ENCODE measurements at regions not wholly inside any gene's neighbourhood (a gene's known extent, or its start where the extent isn't known, plus 50 kb on each side); places are given as distances from the start of the nearest gene placed in this dataset.

GRCh38 chr6:95071464-95071863 is 505.9 kb upstream of the MANEA start:
- no peak for DNase-seq (ENCODE audit: low spot score)

- DNase-seq (ENCODE audit: low spot score) = no peak
Measured at GRCh38 chr6:95078457-95078856, 498.9 kb upstream of the MANEA start.

GRCh38 chr6:95081231-95081630 is 496.1 kb upstream of the MANEA start:
- no peak for DNase-seq (ENCODE audit: low spot score)

- no peak for DNase-seq (ENCODE audit: low spot score)
Measured at GRCh38 chr6:95081949-95082348, 495.4 kb upstream of the MANEA start.

- DNase-seq (ENCODE audit: low spot score) = no peak
Measured at GRCh38 chr6:95083506-95083905, 493.8 kb upstream of the MANEA start.

GRCh38 chr6:95084867-95085266 is 492.5 kb upstream of the MANEA start:
- DNase-seq (ENCODE audit: low spot score) = no peak

GRCh38 chr6:95087394-95088097 is 489.8 kb upstream of the MANEA start:
- DNase-seq (ENCODE audit: low spot score) = peak; percentile 42

- DNase-seq (ENCODE audit: low spot score) = peak; percentile 72
Measured at GRCh38 chr6:95091823-95092436, 485.4 kb upstream of the MANEA start.

- DNase-seq (ENCODE audit: low spot score) = peak; percentile 13
Measured at GRCh38 chr6:95093154-95093553, 484.2 kb upstream of the MANEA start.

- DNase-seq (ENCODE audit: low spot score) = peak; percentile 78
Measured at GRCh38 chr6:95094751-95095663, 482.3 kb upstream of the MANEA start.

GRCh38 chr6:95095855-95096254 is 481.5 kb upstream of the MANEA start:
- DNase-seq (ENCODE audit: low spot score) = no peak

GRCh38 chr6:95099410-95099809 is 477.9 kb upstream of the MANEA start:
- DNase-seq (ENCODE audit: low spot score) = no peak

GRCh38 chr6:95109212-95109611 is 468.1 kb upstream of the MANEA start:
- no peak for DNase-seq (ENCODE audit: low spot score)

- DNase-seq (ENCODE audit: low spot score) = no peak
Measured at GRCh38 chr6:95110767-95111166, 466.6 kb upstream of the MANEA start.

GRCh38 chr6:95117236-95117635 is 460.1 kb upstream of the MANEA start:
- DNase-seq (ENCODE audit: low spot score) = no peak

- no peak for DNase-seq (ENCODE audit: low spot score)
Measured at GRCh38 chr6:95119927-95120326, 457.4 kb upstream of the MANEA start.

GRCh38 chr6:95120984-95121383 is 456.4 kb upstream of the MANEA start:
- DNase-seq (ENCODE audit: low spot score) = no peak

GRCh38 chr6:95127261-95127660 is 450.1 kb upstream of the MANEA start:
- no peak for DNase-seq (ENCODE audit: low spot score)

GRCh38 chr6:95128439-95128838 is 448.9 kb upstream of the MANEA start:
- DNase-seq (ENCODE audit: low spot score) = no peak

- DNase-seq (ENCODE audit: low spot score) = no peak
Measured at GRCh38 chr6:95128947-95129346, 448.4 kb upstream of the MANEA start.

- DNase-seq (ENCODE audit: low spot score) = peak; percentile 25
Measured at GRCh38 chr6:95133578-95133977, 443.8 kb upstream of the MANEA start.

- DNase-seq (ENCODE audit: low spot score) = no peak
Measured at GRCh38 chr6:95135182-95135581, 442.2 kb upstream of the MANEA start.

- no peak for DNase-seq (ENCODE audit: low spot score)
Measured at GRCh38 chr6:95142101-95142500, 435.2 kb upstream of the MANEA start.
